ENCODE measurements at regions not wholly inside any gene's neighbourhood (a gene's known extent, or its start where the extent isn't known, plus 50 kb on each side); places are given as distances from the start of the nearest gene placed in this dataset.
"Not testable (repeated sequence)": the region's sequence is repeated elsewhere in the genome, so short reads cannot be mapped to it uniquely, and the experiment has no call there.

- no peak for DNase-seq (ENCODE audit: low read depth in 1 of 2, low spot score in 1 of 2)
These were observed 163.6 kb upstream of the TLE4 start for GRCh38 chr9:79408200-79408599.

- no peak for DNase-seq (ENCODE audit: low read depth in 1 of 2, low spot score in 1 of 2)
These were observed 163.1 kb upstream of the TLE4 start for GRCh38 chr9:79408617-79409016.

GRCh38 chr9:79409182-79409823 lies 162.5 kb upstream of the TLE4 start:
- no peak for DNase-seq (ENCODE audit: low read depth in 1 of 2, low spot score in 1 of 2)

GRCh38 chr9:79425840-79426239 lies 145.9 kb upstream of the TLE4 start:
- DNase-seq (ENCODE audit: low read depth in 1 of 2, low spot score in 1 of 2) = no peak

- no peak for DNase-seq (ENCODE audit: low read depth in 1 of 2, low spot score in 1 of 2)
These were observed 143.3 kb upstream of the TLE4 start for GRCh38 chr9:79428422-79428821.

- DNase-seq (ENCODE audit: low read depth in 1 of 2, low spot score in 1 of 2) = no peak
These were observed 141.1 kb upstream of the TLE4 start for GRCh38 chr9:79430619-79431018.

- DNase-seq (ENCODE audit: low read depth in 1 of 2, low spot score in 1 of 2) = no peak
These were observed 140.6 kb upstream of the TLE4 start for GRCh38 chr9:79431019-79431679.

- DNase-seq (ENCODE audit: low read depth in 1 of 2, low spot score in 1 of 2) = no peak
These were observed 139.3 kb upstream of the TLE4 start for GRCh38 chr9:79432485-79432884.

GRCh38 chr9:79433703-79434102 lies 138.1 kb upstream of the TLE4 start:
- DNase-seq (ENCODE audit: low read depth in 1 of 2, low spot score in 1 of 2) = no peak

GRCh38 chr9:79439221-79439620 lies 132.5 kb upstream of the TLE4 start:
- DNase-seq (ENCODE audit: low read depth in 1 of 2, low spot score in 1 of 2) = not testable (repeated sequence)

- DNase-seq (ENCODE audit: low read depth in 1 of 2, low spot score in 1 of 2) = no peak
These were observed 125.0 kb upstream of the TLE4 start for GRCh38 chr9:79446523-79447307.

GRCh38 chr9:79447308-79447605 lies 124.5 kb upstream of the TLE4 start:
- DNase-seq (ENCODE audit: low read depth in 1 of 2, low spot score in 1 of 2) = no peak

GRCh38 chr9:79447762-79448161 lies 124.0 kb upstream of the TLE4 start:
- no peak for DNase-seq (ENCODE audit: low read depth in 1 of 2, low spot score in 1 of 2)

- no peak for DNase-seq (ENCODE audit: low read depth in 1 of 2, low spot score in 1 of 2)
These were observed 119.5 kb upstream of the TLE4 start for GRCh38 chr9:79452265-79452664.

- no peak for DNase-seq (ENCODE audit: low read depth in 1 of 2, low spot score in 1 of 2)
These were observed 110.1 kb upstream of the TLE4 start for GRCh38 chr9:79461712-79462111.

- DNase-seq (ENCODE audit: low read depth in 1 of 2, low spot score in 1 of 2) = no peak
These were observed 106.6 kb upstream of the TLE4 start for GRCh38 chr9:79465156-79465555.

- DNase-seq (ENCODE audit: low read depth in 1 of 2, low spot score in 1 of 2) = no peak
These were observed 102.6 kb upstream of the TLE4 start for GRCh38 chr9:79469164-79469563.

GRCh38 chr9:79470954-79471353 lies 100.8 kb upstream of the TLE4 start:
- no peak for DNase-seq (ENCODE audit: low read depth in 1 of 2, low spot score in 1 of 2)

GRCh38 chr9:79471580-79472543 lies 99.9 kb upstream of the TLE4 start:
- no peak for DNase-seq (ENCODE audit: low read depth in 1 of 2, low spot score in 1 of 2)

- DNase-seq (ENCODE audit: low read depth in 1 of 2, low spot score in 1 of 2) = no peak
These were observed 98.1 kb upstream of the TLE4 start for GRCh38 chr9:79473704-79474103.

GRCh38 chr9:79477241-79477840 lies 94.4 kb upstream of the TLE4 start:
- no peak for DNase-seq (ENCODE audit: low read depth in 1 of 2, low spot score in 1 of 2)

All from activated T-helper 1 cell treated with anti-CD3 and anti-CD28 coated beads, Interleukin-2, amount 50 U/mL, for 16 hours (primary cell).